ENCODE measurements at regions not wholly inside any gene's neighbourhood (a gene's known extent, or its start where the extent isn't known, plus 50 kb on each side); places are given as distances from the start of the nearest gene placed in this dataset.

- Histone ChIP-seq H3K9ac (ENCODE audit: insufficient read depth in 1 of 2, low read length in 2 of 2) (no peak overlapping the region), H3K4me3 (no peak overlapping the region), H3K36me3 (ENCODE audit: control insufficient read depth in 4 of 4, insufficient read depth in 4 of 4, low read length in 4 of 4) (no peaks in the 10 kb centered on the region), H3K4me1 (ENCODE audit: control insufficient read depth in 5 of 5, insufficient read depth in 5 of 5, low read length in 5 of 5) (no peaks in the 10 kb centered on the region), H3K27me3 (ENCODE audit: control insufficient read depth in 3 of 3, insufficient read depth in 3 of 3, low read length in 2 of 3) (no peaks in the 10 kb centered on the region), H3K9me3 (ENCODE audit: control insufficient read depth in 4 of 4, insufficient read depth in 3 of 4, low read length in 3 of 4) (no peaks in the 10 kb centered on the region), H3K27ac (ENCODE audit: low read depth in 1 of 2, low read length in 1 of 2) (no peak overlapping the region)
- no peak for ATAC-seq (ENCODE audit: insufficient read depth, low FRiP score)
- 86 to 94% methylated on average over 2 of the region's 2 CpGs for WGBS, 2 donors
- TF ChIP-seq CTCF (IDR thresholded peaks at IDR 0.05; ENCODE audit: control extremely low read depth, extremely low read depth), result no peak
- no peak for DNase-seq
Observed at GRCh38 chr14:86288336-86288735, 758.4 kb downstream of the FLRT2 start.

DNA sequence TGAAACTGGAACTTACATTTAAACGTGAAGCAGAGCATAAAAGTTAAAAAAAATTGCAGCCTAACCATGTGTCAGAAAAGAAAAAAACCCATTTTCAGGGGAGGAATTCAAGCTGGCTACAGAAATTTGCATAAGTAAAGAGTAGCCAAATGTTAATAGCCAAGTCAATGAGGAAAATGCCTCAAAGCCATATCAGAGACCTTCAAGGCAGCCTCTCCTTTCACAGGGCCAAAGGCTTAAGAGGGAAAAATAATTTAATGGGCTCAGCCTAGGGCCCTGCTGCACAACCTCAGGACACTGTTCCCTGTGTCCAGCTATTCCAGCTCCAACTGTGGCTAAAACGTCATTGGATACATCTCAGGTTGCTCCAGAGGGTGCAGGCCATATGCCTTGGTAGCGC lies 749.5 kb downstream of the FLRT2 start:
- TF ChIP-seq CTCF (IDR thresholded peaks at IDR 0.05; ENCODE audit: control extremely low read depth, extremely low read depth), result no peak
- Histone ChIP-seq H3K9ac (ENCODE audit: insufficient read depth in 1 of 2, low read length in 2 of 2) (no peak overlapping the region), H3K4me1 (ENCODE audit: control insufficient read depth in 5 of 5, insufficient read depth in 5 of 5, low read length in 5 of 5) (no peaks in the 10 kb centered on the region), H3K27ac (ENCODE audit: low read depth in 1 of 2, low read length in 1 of 2) (no peak overlapping the region), H3K27me3 (ENCODE audit: control insufficient read depth in 3 of 3, insufficient read depth in 3 of 3, low read length in 2 of 3) (no peaks in the 10 kb centered on the region), H3K4me3 (no peak overlapping the region), H3K36me3 (ENCODE audit: control insufficient read depth in 4 of 4, insufficient read depth in 4 of 4, low read length in 4 of 4) (no peaks in the 10 kb centered on the region), H3K9me3 (ENCODE audit: control insufficient read depth in 4 of 4, insufficient read depth in 3 of 4, low read length in 3 of 4) (peaks cover 0 to 2% (median 1%) of the 10 kb centered on the region in 4 donors)
- WGBS, 2 donors, result 72 to 79% methylated on average over 3 of the region's 3 CpGs
- no peak for DNase-seq
- no peak for ATAC-seq (ENCODE audit: insufficient read depth, low FRiP score)

DNA sequence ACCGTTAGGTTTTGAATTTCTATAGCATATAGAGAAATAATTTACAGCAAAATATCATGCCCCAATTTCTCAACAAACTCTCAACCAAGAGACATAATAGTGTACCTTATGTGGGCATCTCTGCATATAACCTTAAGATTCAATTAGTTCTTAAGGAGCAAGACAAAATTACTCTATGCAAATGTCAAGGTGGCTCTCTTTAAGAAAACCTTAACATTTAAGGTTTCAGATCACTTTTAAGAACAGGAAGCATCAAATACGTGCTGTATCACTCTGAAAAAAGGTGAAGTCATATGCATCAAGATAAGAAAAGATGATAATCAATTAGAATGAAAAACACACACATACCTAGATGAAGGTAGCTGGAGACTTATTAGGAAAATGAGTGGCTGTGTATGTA lies 728.0 kb downstream of the FLRT2 start:
- no peak for ATAC-seq (ENCODE audit: insufficient read depth, low FRiP score)
- Histone ChIP-seq H3K9me3 (ENCODE audit: control insufficient read depth in 4 of 4, insufficient read depth in 3 of 4, low read length in 3 of 4) (no peaks in the 10 kb centered on the region), H3K9ac (ENCODE audit: insufficient read depth in 1 of 2, low read length in 2 of 2) (no peak overlapping the region), H3K36me3 (ENCODE audit: control insufficient read depth in 4 of 4, insufficient read depth in 4 of 4, low read length in 4 of 4) (no peaks in the 10 kb centered on the region), H3K27ac (ENCODE audit: low read depth in 1 of 2, low read length in 1 of 2) (no peak overlapping the region), H3K27me3 (ENCODE audit: control insufficient read depth in 3 of 3, insufficient read depth in 3 of 3, low read length in 2 of 3) (no peaks in the 10 kb centered on the region), H3K4me1 (ENCODE audit: control insufficient read depth in 5 of 5, insufficient read depth in 5 of 5, low read length in 5 of 5) (no peaks in the 10 kb centered on the region), H3K4me3 (no peak overlapping the region)
- no peak for DNase-seq
- WGBS, 2 donors, result 69 to 70% methylated on average over 2 of the region's 2 CpGs
- no peak for TF ChIP-seq CTCF (IDR thresholded peaks at IDR 0.05; ENCODE audit: control extremely low read depth, extremely low read depth)

DNA sequence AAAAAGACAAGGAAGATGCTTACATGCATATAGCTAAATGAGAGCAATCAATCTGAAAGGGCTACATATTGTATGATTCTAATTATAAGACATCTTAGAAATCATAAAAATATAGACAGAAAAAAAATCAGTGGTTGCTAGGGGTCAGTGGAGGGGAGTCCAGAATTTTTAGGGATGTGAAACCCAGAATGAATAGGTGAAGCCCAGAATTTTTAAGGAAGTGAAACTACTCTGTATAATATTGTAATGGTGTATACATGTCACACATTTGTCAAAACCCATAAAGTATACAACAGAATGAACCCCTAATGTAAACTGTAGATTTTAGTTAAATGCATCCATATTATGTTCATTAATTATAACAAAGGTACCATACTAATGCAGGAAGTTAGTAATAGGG lies 713.2 kb downstream of the FLRT2 start:
- Histone ChIP-seq H3K4me3 (no peak overlapping the region), H3K9me3 (ENCODE audit: control insufficient read depth in 4 of 4, insufficient read depth in 3 of 4, low read length in 3 of 4) (no peaks in the 10 kb centered on the region), H3K9ac (ENCODE audit: insufficient read depth in 1 of 2, low read length in 2 of 2) (no peak overlapping the region), H3K27me3 (ENCODE audit: control insufficient read depth in 3 of 3, insufficient read depth in 3 of 3, low read length in 2 of 3) (no peaks in the 10 kb centered on the region), H3K4me1 (ENCODE audit: control insufficient read depth in 5 of 5, insufficient read depth in 5 of 5, low read length in 5 of 5) (no peaks in the 10 kb centered on the region), H3K27ac (ENCODE audit: low read depth in 1 of 2, low read length in 1 of 2) (no peak overlapping the region), H3K36me3 (ENCODE audit: control insufficient read depth in 4 of 4, insufficient read depth in 4 of 4, low read length in 4 of 4) (no peaks in the 10 kb centered on the region)
- DNase-seq (no peak), ATAC-seq (ENCODE audit: insufficient read depth, low FRiP score) (no peak)
- TF ChIP-seq CTCF (IDR thresholded peaks at IDR 0.05; ENCODE audit: control extremely low read depth, extremely low read depth), result no peak
